H4 (cell line): ENCODE measurements at regions not wholly inside any gene's neighbourhood (a gene's known extent, or its start where the extent isn't known, plus 50 kb on each side); places are given as distances from the start of the nearest gene placed in this dataset.
"Not testable (repeated sequence)": the region's sequence is repeated elsewhere in the genome, so short reads cannot be mapped to it uniquely, and the experiment has no call there.

Source experiments
- DNase-seq: peaks from one replicate; pipeline ENCODE4 v3.0.0-alpha.2; 2015; ENCODE audit warnings: low spot score

GRCh38 chr15:20237256-20238020 is 304.2 kb downstream of the GOLGA6L6 start:
- DNase-seq = peak; percentile 7

GRCh38 chr15:20235728-20236127 is 305.9 kb downstream of the GOLGA6L6 start:
- not testable (repeated sequence) for DNase-seq

- not testable (repeated sequence) for DNase-seq
Measured at GRCh38 chr15:20234006-20234540, 307.5 kb downstream of the GOLGA6L6 start.

- not testable (repeated sequence) for DNase-seq
Measured at GRCh38 chr15:20232457-20232856, 309.1 kb downstream of the GOLGA6L6 start.

- DNase-seq = not testable (repeated sequence)
Measured at GRCh38 chr15:20230656-20231055, 310.9 kb downstream of the GOLGA6L6 start.

GRCh38 chr15:20228791-20229190 is 312.8 kb downstream of the GOLGA6L6 start:
- not testable (repeated sequence) for DNase-seq

- not testable (repeated sequence) for DNase-seq
Measured at GRCh38 chr15:20227119-20227853, 314.3 kb downstream of the GOLGA6L6 start.

- DNase-seq = not testable (repeated sequence)
Measured at GRCh38 chr15:20226531-20226930, 315.1 kb downstream of the GOLGA6L6 start.

GRCh38 chr15:20221063-20221462 is 320.5 kb downstream of the GOLGA6L6 start:
- not testable (repeated sequence) for DNase-seq

GRCh38 chr15:20219171-20219570 is 322.4 kb downstream of the GOLGA6L6 start:
- DNase-seq = not testable (repeated sequence)

- DNase-seq = not testable (repeated sequence)
Measured at GRCh38 chr15:20215700-20216099, 325.9 kb downstream of the GOLGA6L6 start.

- DNase-seq = not testable (repeated sequence)
Measured at GRCh38 chr15:20214101-20214500, 327.5 kb downstream of the GOLGA6L6 start.

GRCh38 chr15:20211508-20211907 is 330.1 kb downstream of the GOLGA6L6 start:
- DNase-seq = not testable (repeated sequence)

GRCh38 chr15:20209973-20210372 is 331.6 kb downstream of the GOLGA6L6 start:
- not testable (repeated sequence) for DNase-seq

- not testable (repeated sequence) for DNase-seq
Measured at GRCh38 chr15:20207607-20208006, 334.0 kb downstream of the GOLGA6L6 start.

- not testable (repeated sequence) for DNase-seq
Measured at GRCh38 chr15:20207198-20207597, 334.4 kb downstream of the GOLGA6L6 start.

GRCh38 chr15:20204177-20204866 is 337.3 kb downstream of the GOLGA6L6 start:
- peak; percentile 6 for DNase-seq

GRCh38 chr15:20203649-20204150 is 337.9 kb downstream of the GOLGA6L6 start:
- DNase-seq = not testable (repeated sequence)

- DNase-seq = not testable (repeated sequence)
Measured at GRCh38 chr15:20194591-20195198, 346.9 kb downstream of the GOLGA6L6 start.

GRCh38 chr15:20192982-20193929 is 348.3 kb downstream of the GOLGA6L6 start:
- DNase-seq = peak; percentile 21
